K562 (cell line): ENCODE measurements at regions not wholly inside any gene's neighbourhood (a gene's known extent, or its start where the extent isn't known, plus 50 kb on each side); places are given as distances from the start of the nearest gene placed in this dataset.

Experiments
- ATAC-seq: fragments of 200-7000 bp; cut with Tn5 transposase; 3 replicates; pipeline ENCODE4 v1.9.1; 2020; ENCODE audit warnings: moderate library complexity
- BruUV-seq: library from RNA; stranded (reverse); fragments of 400-500 nt; replicated peaks from 2 replicates; lab custom pipeline; 2021; lab: Mats Ljungman, UMichigan
- CTCF ChIA-PET: fragments of 300-600 bp; formaldehyde crosslinking; extraction: SDS; loops from one replicate; lab custom pipeline; 2021; ENCODE audit warnings: low intra/inter-chr PET ratio; lab: Yijun Ruan, JAX
- POLR2A ChIA-PET: fragments of 300-600, 350-650 bp; sonication (Branson Sonifier 250); formaldehyde crosslinking; extraction: SDS; loops from one replicate; lab custom pipeline; 2021; ENCODE audit warnings: antibody characterized with exemption, inconsistent platforms; lab: Yijun Ruan, JAX
- DNase-seq, 4 experiments: peaks; one replicate each; pipeline versions ENCODE4 v3.0.0 to v3.0.0-alpha.2; 2011 to 2018; ENCODE audit warnings: low spot score in 3 of 4, mixed read lengths in 3 of 4; ENCODE audit errors: extremely low read depth in 1 of 4
- FAIRE-seq: peaks from 2 replicates; lab custom pipeline; 2011; peaks lifted over from hg19 to GRCh38; lab: Jason Lieb, UNC
- H2AFZ ChIP-seq: 2 replicates; pipeline ENCODE4 v1.6.0; 2011; ENCODE audit warnings: low read depth, low read length, control low read depth, inconsistent platforms
- H3K27ac ChIP-seq: fragments of 200-600 bp; 3 replicates; pipeline ENCODE4 v1.8.0; 2011; ENCODE audit warnings: low read depth, mild to moderate bottlenecking, control low read depth, inconsistent platforms, low read length, moderate library complexity, mixed read lengths; ENCODE audit errors: extremely low read depth
- H3K27me3 ChIP-seq, 2 experiments: fragments of 300-600 bp in 1 of 2; 2 replicates in 1 of 2; 3 replicates in 1 of 2; pipeline versions ENCODE4 v1.6.0 to v1.8.0; 2011; ENCODE audit warnings: inconsistent platforms in 2 of 2, low read length in 2 of 2, mild to moderate bottlenecking in 1 of 2, mixed read lengths in 1 of 2, moderate library complexity in 1 of 2; ENCODE audit not compliant: control insufficient read depth in 2 of 2, insufficient read depth in 2 of 2
- H3K36me3 ChIP-seq: fragments of 300-600 bp; 3 replicates; pipeline ENCODE4 v1.8.0; 2011; ENCODE audit warnings: mild to moderate bottlenecking, low read length, inconsistent platforms; ENCODE audit not compliant: control insufficient read depth, insufficient read depth
- H3K4me1 ChIP-seq, 2 experiments: fragments of 200-600 bp in 1 of 2; replicated peaks in 1 of 2; 2 replicates in 1 of 2; 3 replicates in 1 of 2; pipeline versions ENCODE4 v1.5.1 to v1.8.0; 2011; ENCODE audit warnings: inconsistent platforms in 2 of 2, low read length in 2 of 2, mild to moderate bottlenecking in 1 of 2, mixed read lengths in 1 of 2, moderate library complexity in 1 of 2; ENCODE audit not compliant: control insufficient read depth in 2 of 2, insufficient read depth in 2 of 2
- H3K4me2 ChIP-seq: 2 replicates; pipeline ENCODE4 v1.6.1; 2011; ENCODE audit warnings: low read length, control low read depth, inconsistent platforms, mixed read lengths; ENCODE audit not compliant: insufficient read depth
- H3K4me3 ChIP-seq: fragments of 200-600 bp; sonication (generic), shearing (Covaris generic); 2 replicates; pipeline ENCODE4 v1.5.1; 2016; ENCODE audit warnings: control low read depth, inconsistent platforms
- H3K79me2 ChIP-seq: fragments of 200-600 bp; 3 replicates; pipeline ENCODE4 v1.8.0; 2011; ENCODE audit warnings: low read length, inconsistent platforms; ENCODE audit not compliant: control insufficient read depth, insufficient read depth
- H3K9ac ChIP-seq, 2 experiments: 2 replicates each; pipeline versions ENCODE4 v1.6.0 to v1.6.1; 2011; ENCODE audit warnings: low read depth in 2 of 2, low read length in 2 of 2, control low read depth in 1 of 2, inconsistent platforms in 1 of 2, mild to moderate bottlenecking in 1 of 2, mixed read lengths in 1 of 2; ENCODE audit not compliant: insufficient read depth in 1 of 2
- H3K9me1 ChIP-seq: one replicate; pipeline ENCODE4 v1.6.0; 2011; ENCODE audit warnings: inconsistent platforms, mild to moderate bottlenecking, low read length, moderate library complexity; ENCODE audit not compliant: control insufficient read depth, insufficient read depth
- H3K9me3 ChIP-seq: replicated peaks from 2 replicates; pipeline ENCODE4 v1.5.1; 2011; ENCODE audit warnings: low read depth, low read length, inconsistent platforms; ENCODE audit not compliant: control insufficient read depth, insufficient read depth
- H4K20me1 ChIP-seq: replicated peaks from 2 replicates; pipeline ENCODE4 v1.6.1; 2011; ENCODE audit warnings: low read length, inconsistent platforms, mixed read lengths; ENCODE audit not compliant: control insufficient read depth, insufficient read depth
- CBX2 ChIP-seq: fragments of 200-600 bp; sonication (generic); IDR thresholded peaks from one replicate; pipeline ENCODE4 v1.6.1; 2012; ENCODE audit warnings: mild to moderate bottlenecking, low read length, inconsistent platforms; ENCODE audit not compliant: insufficient read depth, poor library complexity, severe bottlenecking
- CREB1 ChIP-seq, 2 experiments: sonication (generic) in 1 of 2; formaldehyde crosslinking in 1 of 2; IDR thresholded peaks; 2 replicates each; pipeline versions ENCODE4 v1.6.1 to v1.8.0; 2012 to 2022; ENCODE audit warnings: inconsistent platforms in 1 of 2, mild to moderate bottlenecking in 1 of 2, missing genetic modification reagents in 1 of 2, moderate library complexity in 1 of 2
- ETV1 ChIP-seq: fragments of 450-650 bp; conservative IDR thresholded peaks from 2 replicates; pipeline ENCODE4 v1.6.1; 2016; ENCODE audit warnings: missing genetic modification characterization, control low read depth, low read depth, missing compliant biosample characterization
- FOXJ3 ChIP-seq: sonication (generic); formaldehyde crosslinking; IDR thresholded peaks from 2 replicates; pipeline ENCODE4 v1.4.0; 2020; ENCODE audit warnings: mild to moderate bottlenecking, missing genetic modification reagents
- GATAD2A ChIP-seq: fragments of 450-650 bp; IDR thresholded peaks from 2 replicates; pipeline ENCODE4 v1.6.1; 2017
- HMGXB4 ChIP-seq: sonication (generic); formaldehyde crosslinking; IDR thresholded peaks from 2 replicates; pipeline ENCODE4 v1.8.1; 2023; ENCODE audit warnings: mild to moderate bottlenecking, missing genetic modification reagents
- NCOA1 ChIP-seq: fragments of 450-650 bp; IDR thresholded peaks from 2 replicates; pipeline ENCODE4 v1.6.1; 2016; ENCODE audit warnings: low read depth
- POLR2H ChIP-seq: IDR thresholded peaks from 2 replicates; pipeline ENCODE4 v1.6.1; 2016; ENCODE audit warnings: missing genetic modification characterization, low read depth, mild to moderate bottlenecking, control low read depth, missing compliant biosample characterization, moderate library complexity
- RUNX1 ChIP-seq: sonication (generic); IDR thresholded peaks from 2 replicates; pipeline ENCODE4 v1.6.1; 2016; ENCODE audit warnings: antibody characterized with exemption, low read depth
- SAFB ChIP-seq: fragments of 200-400 bp; formaldehyde crosslinking; IDR thresholded peaks from 2 replicates; pipeline ENCODE4 v1.6.1; 2017; ENCODE audit warnings: low read depth, low read length, borderline replicate concordance
- SIX5 ChIP-seq, 2 experiments: IDR thresholded peaks; 2 replicates each; pipeline ENCODE4 v1.6.1; 2011; ENCODE audit warnings: low read length in 2 of 2, borderline replicate concordance in 1 of 2, low read depth in 1 of 2, mild to moderate bottlenecking in 1 of 2, moderate library complexity in 1 of 2; ENCODE audit not compliant: insufficient read depth in 1 of 2
- SMAD4 ChIP-seq: fragments of 250-450 bp; sonication (Bioruptor Pico); conservative IDR thresholded peaks from 2 replicates; pipeline ENCODE4 v1.8.0; 2021; ENCODE audit warnings: inconsistent platforms, mild to moderate bottlenecking, moderate library complexity
- TEAD4 ChIP-seq, 2 experiments: sonication (generic) in 1 of 2; formaldehyde crosslinking in 1 of 2; IDR thresholded peaks; 2 replicates each; pipeline versions ENCODE4 v1.6.1 to v1.8.0; 2012 to 2022; ENCODE audit warnings: borderline replicate concordance in 1 of 2, inconsistent platforms in 1 of 2, low read length in 1 of 2, mild to moderate bottlenecking in 1 of 2, missing genetic modification reagents in 1 of 2
- U2AF2 ChIP-seq: fragments of 200-400 bp; formaldehyde crosslinking; optimal IDR thresholded peaks from 2 replicates; pipeline ENCODE3; 2017; ENCODE audit warnings: low read depth, mild to moderate bottlenecking, low read length
- ZFP36 ChIP-seq: fragments of 150-350 bp; IDR thresholded peaks from 2 replicates; pipeline ENCODE4 v1.6.1; 2018; ENCODE audit warnings: low read length, low read depth; ENCODE audit not compliant: partially characterized antibody
- ZNF134 ChIP-seq: fragments of 250-450 bp; sonication (Bioruptor Pico); conservative IDR thresholded peaks from 2 replicates; pipeline ENCODE4 v1.4.0; 2020
- ZNF395 ChIP-seq: fragments of 200-800 bp; sonication (Bioruptor generic); IDR thresholded peaks from 2 replicates; pipeline ENCODE4 v1.6.1; 2017; ENCODE audit warnings: missing genetic modification characterization, missing compliant biosample characterization
- ZNF696 ChIP-seq: fragments of 250-450 bp; sonication (Bioruptor Pico); conservative IDR thresholded peaks from 2 replicates; pipeline ENCODE4 v1.4.0; 2020; ENCODE audit warnings: mild to moderate bottlenecking, moderate library complexity
- whole genome bisulfite sequencing: fragments of 100-300 bp; shearing (Covaris generic); methylation state at CpG from one replicate; pipeline ENCODE4 v1.1.6; 2016; ENCODE audit warnings: low coverage, mixed read lengths; ENCODE audit not compliant: insufficient coverage; ENCODE audit errors: missing lambda C conversion rate; 5-methylcytosine and 5-hydroxymethylcytosine counted together
- in situ Hi-C: fragments of 300-500 bp; cut with MboI; formaldehyde crosslinking; loops from 4 replicates; pipeline ENCODE4 v1.15.0; 2018; ENCODE audit warnings: inconsistent platforms, mixed read lengths
- intact Hi-C: fragments of 100-400 bp; cut with micrococcal nuclease; formaldehyde crosslinking; loops from 2 replicates; pipeline ENCODE4 v1.14.2; 2022

GRCh38 chr2:56626927-56627326, 443.1 kb downstream of the CCDC85A start:
- POLR2A ChIA-PET: no interaction called here
- no peaks in the 10 kb centered on the region for H3K27me3 ChIP-seq
- no peak overlapping the region for H3K9ac ChIP-seq
- ATAC-seq (no peak), DNase-seq (no peak), FAIRE-seq (no peak)
- H4K20me1 ChIP-seq: no peaks in the 10 kb centered on the region
- H2AFZ ChIP-seq: no peak overlapping the region
- WGBS: 0% methylated on average over 3 of the region's 3 CpGs
- H3K79me2 ChIP-seq: no peaks in the 10 kb centered on the region
- H3K27ac ChIP-seq: no peak overlapping the region
- H3K36me3 ChIP-seq: no peaks in the 10 kb centered on the region
- BruUV-seq: no TSS peak
- no peak overlapping the region for H3K4me2 ChIP-seq
- no peaks in the 10 kb centered on the region for H3K4me1 ChIP-seq
- intact Hi-C loops: no loop called here
- in situ Hi-C loops: no loop called here
- H3K9me3 ChIP-seq: no peaks in the 10 kb centered on the region
- no peak overlapping the region for H3K4me3 ChIP-seq
- no peaks in the 10 kb centered on the region for H3K9me1 ChIP-seq
- no peak for TF ChIP-seq TEAD4 (IDR thresholded peaks at IDR 0.05; ENCODE audit: low read length)
- no peak for TF ChIP-seq TEAD4 (CRISPR knock-in tag; IDR thresholded peaks at IDR 0.05; ENCODE audit: borderline replicate concordance)
- no peak for TF ChIP-seq ZFP36
- TF ChIP-seq ETV1: no peak
- no peak for TF ChIP-seq CBX2
- TF ChIP-seq SMAD4 (CRISPR knock-in tag): no peak
- no peak for TF ChIP-seq SAFB
- no peak for TF ChIP-seq FOXJ3 (CRISPR knock-in tag)
- TF ChIP-seq NCOA1: no peak
- no peak for TF ChIP-seq ZNF395 (CRISPR knock-in tag)
- no peak for TF ChIP-seq U2AF2
- TF ChIP-seq CREB1 (IDR thresholded peaks at IDR 0.05): no peak
- TF ChIP-seq CREB1 (CRISPR knock-in tag; IDR thresholded peaks at IDR 0.05): no peak
- TF ChIP-seq RUNX1: no peak
- no peak for TF ChIP-seq GATAD2A
- no peak for TF ChIP-seq POLR2H (tag)
- TF ChIP-seq ZNF696 (CRISPR knock-in tag): no peak
- no peak for TF ChIP-seq HMGXB4
- TF ChIP-seq SIX5 (IDR thresholded peaks at IDR 0.05; ENCODE audit: borderline replicate concordance in 1 of 2, insufficient read depth in 1 of 2, low read depth in 1 of 2, low read length in 2 of 2): no peak
- TF ChIP-seq ZNF134: no peak
- CTCF ChIA-PET: no interaction called here
